HepG2 (cell line): ENCODE measurements at regions not wholly inside any gene's neighbourhood (a gene's known extent, or its start where the extent isn't known, plus 50 kb on each side); places are given as distances from the start of the nearest gene placed in this dataset.

Experiments
- ATAC-seq: fragments of 200-7000 bp; cut with Tn5 transposase; 3 replicates; pipeline ENCODE4 v1.9.1; 2020; ENCODE audit warnings: mild to moderate bottlenecking, moderate library complexity
- BruUV-seq: library from RNA; stranded (reverse); fragments of 400-500 nt; replicated peaks from 2 replicates; lab custom pipeline; 2021; lab: Mats Ljungman, UMichigan
- CTCF ChIA-PET: fragments of 300-600 bp; formaldehyde crosslinking; extraction: SDS; loops from one replicate; lab custom pipeline; 2021; ENCODE audit warnings: low total read pairs, inconsistent platforms, low intra/inter-chr PET ratio; lab: Yijun Ruan, JAX
- POLR2A ChIA-PET: fragments of 350-600 bp; sonication (Branson Sonifier 250); formaldehyde crosslinking; loops from one replicate; lab custom pipeline; 2020; ENCODE audit warnings: antibody characterized with exemption, inconsistent platforms; lab: Yijun Ruan, JAX
- DNase-seq: peaks from one replicate; pipeline ENCODE4 v3.0.0-alpha.2; 2015; ENCODE audit warnings: low spot score
- FAIRE-seq: peaks from 3 replicates; lab custom pipeline; 2011; peaks lifted over from hg19 to GRCh38; lab: Jason Lieb, UNC
- H2AFZ ChIP-seq: one replicate; pipeline ENCODE4 v1.6.1; 2011; ENCODE audit warnings: low read length, inconsistent platforms
- H3K27ac ChIP-seq: fragments of 300-600 bp; 3 replicates; pipeline ENCODE4 v1.8.0; 2011; ENCODE audit warnings: mixed run types, mild to moderate bottlenecking, mixed read lengths, low read length, inconsistent platforms; ENCODE audit not compliant: insufficient read depth; ENCODE audit errors: extremely low read length
- H3K27me3 ChIP-seq, 2 experiments: fragments of 200-600 bp in 1 of 2; 2 replicates in 1 of 2; 3 replicates in 1 of 2; pipeline versions ENCODE4 v1.6.0 to v1.8.0; 2011; ENCODE audit warnings: low read length in 2 of 2, mild to moderate bottlenecking in 2 of 2, moderate library complexity in 2 of 2, inconsistent platforms in 1 of 2; ENCODE audit not compliant: insufficient read depth in 2 of 2, control insufficient read depth in 1 of 2
- H3K36me3 ChIP-seq, 2 experiments: fragments of 200-600 bp in 1 of 2; replicated peaks in 1 of 2; 2 replicates in 1 of 2; 3 replicates in 1 of 2; pipeline versions ENCODE4 v1.5.1 to v1.8.0; 2011; ENCODE audit warnings: low read length in 2 of 2, inconsistent platforms in 1 of 2; ENCODE audit not compliant: insufficient read depth in 2 of 2, control insufficient read depth in 1 of 2
- H3K4me1 ChIP-seq: 2 replicates; pipeline ENCODE4 v1.5.1; 2012; ENCODE audit warnings: low read length, inconsistent platforms; ENCODE audit not compliant: insufficient read depth
- H3K4me2 ChIP-seq: 2 replicates; pipeline ENCODE4 v1.6.0; 2011; ENCODE audit warnings: low read depth, low read length, inconsistent platforms
- H3K4me3 ChIP-seq, 3 experiments: fragments of 200-600 bp in 1 of 3; sonication (generic), shearing (Covaris generic) in 1 of 3; replicated peaks in 1 of 3; 2 replicates each; pipeline ENCODE4 v1.5.1; 2011 to 2016; ENCODE audit warnings: low read length in 3 of 3, inconsistent platforms in 2 of 3, low read depth in 2 of 3, mild to moderate bottlenecking in 2 of 3, control low read depth in 1 of 3, mixed read lengths in 1 of 3; ENCODE audit not compliant: insufficient read depth in 1 of 3
- H3K79me2 ChIP-seq: one replicate; pipeline ENCODE4 v1.6.1; 2011; ENCODE audit warnings: low read length, inconsistent platforms; ENCODE audit not compliant: insufficient read depth
- H3K9ac ChIP-seq: 2 replicates; pipeline ENCODE4 v1.6.0; 2011; ENCODE audit warnings: mild to moderate bottlenecking, low read depth, low read length, inconsistent platforms; ENCODE audit not compliant: insufficient read depth
- H3K9me3 ChIP-seq: 2 replicates; pipeline ENCODE4 v1.5.1; 2012; ENCODE audit warnings: mild to moderate bottlenecking, low read length
- H4K20me1 ChIP-seq: 2 replicates; pipeline ENCODE4 v1.6.0; 2011; ENCODE audit warnings: inconsistent platforms, mild to moderate bottlenecking, low read length, moderate library complexity; ENCODE audit not compliant: insufficient read depth
- CEBPG ChIP-seq: IDR thresholded peaks from 2 replicates; pipeline ENCODE4 v1.6.1; 2016
- HMG20A ChIP-seq: IDR thresholded peaks from 2 replicates; pipeline ENCODE4 v1.6.1; 2016; ENCODE audit warnings: borderline replicate concordance
- HNF4G ChIP-seq, 2 experiments: sonication (generic) in 1 of 2; formaldehyde crosslinking in 1 of 2; IDR thresholded peaks; 2 replicates each; pipeline versions ENCODE4 v1.4.0 to v1.6.1; 2011 to 2020; ENCODE audit warnings: borderline replicate concordance in 2 of 2, low read depth in 2 of 2, mild to moderate bottlenecking in 2 of 2, low read length in 1 of 2, missing genetic modification reagents in 1 of 2, moderate library complexity in 1 of 2
- HOXD1 ChIP-seq: sonication (generic); formaldehyde crosslinking; IDR thresholded peaks from 2 replicates; pipeline ENCODE4 v1.5.0; 2020; ENCODE audit warnings: missing genetic modification reagents
- MAFK ChIP-seq, 2 experiments: IDR thresholded peaks in 1 of 2; conservative IDR thresholded peaks in 1 of 2; 2 replicates each; pipeline ENCODE4 v1.6.1; 2011; ENCODE audit warnings: improper control_type of control experiment in 2 of 2, low read length in 2 of 2
- NFIC ChIP-seq: IDR thresholded peaks from 2 replicates; pipeline ENCODE4 v1.6.1; 2012; ENCODE audit warnings: mild to moderate bottlenecking, low read length, inconsistent platforms
- NR2F1 ChIP-seq, 2 experiments: fragments of 450-650 bp in 1 of 2; formaldehyde crosslinking in 1 of 2; IDR thresholded peaks; 2 replicates each; pipeline versions ENCODE4 v1.5.0 to v1.6.1; 2016 to 2020; ENCODE audit warnings: mild to moderate bottlenecking in 1 of 2, missing compliant biosample characterization in 1 of 2, missing genetic modification reagents in 1 of 2, moderate library complexity in 1 of 2
- POLR2G ChIP-seq: fragments of 200-400 bp; formaldehyde crosslinking; IDR thresholded peaks from 2 replicates; pipeline ENCODE4 v1.6.1; 2018; ENCODE audit warnings: mild to moderate bottlenecking, low read depth, low read length, moderate library complexity
- SALL1 ChIP-seq: sonication (generic); formaldehyde crosslinking; IDR thresholded peaks from 2 replicates; pipeline ENCODE4 v1.8.0; 2022; ENCODE audit warnings: mild to moderate bottlenecking, missing genetic modification reagents
- TMF1 ChIP-seq: sonication (generic); formaldehyde crosslinking; IDR thresholded peaks from 2 replicates; pipeline ENCODE4 v1.8.1; 2022; ENCODE audit warnings: low read depth, missing genetic modification reagents
- TOE1 ChIP-seq: sonication (generic); formaldehyde crosslinking; IDR thresholded peaks from 2 replicates; pipeline ENCODE4 v1.4.0; 2020; ENCODE audit warnings: mild to moderate bottlenecking, missing genetic modification reagents
- ZGPAT ChIP-seq: IDR thresholded peaks from 2 replicates; pipeline ENCODE4 v1.6.1; 2016; ENCODE audit warnings: mild to moderate bottlenecking
- ZNF615 ChIP-seq: sonication (generic); formaldehyde crosslinking; IDR thresholded peaks from 2 replicates; pipeline ENCODE4 v1.5.0; 2020; ENCODE audit warnings: mild to moderate bottlenecking, missing genetic modification reagents, borderline replicate concordance
- ZSCAN12 ChIP-seq: sonication (generic); formaldehyde crosslinking; IDR thresholded peaks from 2 replicates; pipeline ENCODE4 v1.9.0; 2021; ENCODE audit warnings: mild to moderate bottlenecking, missing genetic modification reagents
- WGBS: methylation state at CpG from one replicate; pipeline ENCODE4 v1.1.6; 2017; ENCODE audit warnings: low lambda C conversion rate; 5-methylcytosine and 5-hydroxymethylcytosine counted together
- in situ Hi-C: cut with HindIII; loops from 2 replicates; pipeline ENCODE4 v1.10.0; 2017; ENCODE audit warnings: low pct_unique_long_range_greater_than_20kb; ENCODE audit not compliant: extremely low pct_ligation_motif_present
- intact Hi-C: fragments of 100-400 bp; cut with micrococcal nuclease; formaldehyde crosslinking; loops from one replicate; pipeline ENCODE4 v1.10.0; 2022; ENCODE audit not compliant: unreplicated experiment
- TF ChIP-seq, protein P1 (sequence below): sonication (generic); formaldehyde crosslinking; IDR thresholded peaks from 2 replicates; pipeline ENCODE4 v1.4.0; 2020; ENCODE audit warnings: missing genetic modification reagents
- TF ChIP-seq, protein P2 (sequence below): sonication (generic); formaldehyde crosslinking; IDR thresholded peaks from 2 replicates; pipeline ENCODE4 v1.4.0; 2020; ENCODE audit warnings: missing genetic modification reagents

DNA sequence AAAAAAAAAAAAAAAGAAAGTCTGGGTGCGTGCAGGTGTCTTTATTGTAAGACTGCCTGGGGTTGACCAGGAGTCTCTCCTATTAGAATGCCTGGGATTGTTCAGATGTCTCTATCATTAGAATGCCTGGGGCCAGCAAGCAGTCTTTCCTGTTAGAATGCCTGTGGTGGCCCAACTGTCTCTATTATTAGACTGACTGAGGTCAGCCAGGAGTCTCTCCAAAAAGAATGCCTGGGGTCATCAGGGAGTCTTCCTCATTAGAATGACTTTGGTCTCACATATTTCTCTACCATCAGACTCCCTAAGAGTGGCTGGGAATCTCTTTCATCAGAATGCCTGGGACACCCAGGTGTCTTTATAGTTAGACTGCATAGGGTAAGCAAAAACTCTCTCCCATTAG lies 1577.5 kb downstream of the UQCRFS1 start:
- ChIA-PET POLR2A (no interaction called here), CTCF (no interaction called here)
- in situ Hi-C loops, result no loop called here
- WGBS, result 50% methylated on average over 1 of the region's 1 CpG
- Histone ChIP-seq H2AFZ (no peak overlapping the region), H3K4me1 (no peaks in the 10 kb centered on the region), H3K9me3 (peaks cover 66% of the 10 kb centered on the region), H3K4me2 (no peak overlapping the region), H3K9ac (no peak overlapping the region), H3K27me3 (no peaks in the 10 kb centered on the region), H4K20me1 (no peaks in the 10 kb centered on the region), H3K4me3 (no peak overlapping the region), H3K36me3 (no peaks in the 10 kb centered on the region), H3K79me2 (no peaks in the 10 kb centered on the region), H3K27ac (no peak overlapping the region)
- intact Hi-C loops, result no loop called here
- ATAC-seq (no peak), DNase-seq (no peak), FAIRE-seq (no peak)
- BruUV-seq, result no TSS peak
- TF ChIP-seq ZGPAT (no peak), POLR2G (no peak), HNF4G (IDR thresholded peaks at IDR 0.05; ENCODE audit: borderline replicate concordance, low read depth, low read length) (no peak), HNF4G (CRISPR knock-in tag; IDR thresholded peaks at IDR 0.05; ENCODE audit: borderline replicate concordance, low read depth) (no peak), NFIC (no peak), SALL1 (no peak), MAFK (conservative IDR thresholded peaks at IDR 0.05 in 1 of 2, IDR thresholded peaks at IDR 0.05 in 1 of 2; ENCODE audit: low read length in 2 of 2) (no peak), ZNF615 (CRISPR knock-in tag) (no peak), ZSCAN12 (CRISPR knock-in tag) (no peak), NR2F1 (CRISPR knock-in tag; IDR thresholded peaks at IDR 0.05) (no peak), TMF1 (no peak), HMG20A (no peak), TOE1 (no peak), CEBPG (CRISPR knock-in tag) (no peak), HOXD1 (CRISPR knock-in tag) (no peak)
- TF ChIP-seq, protein P1, sequence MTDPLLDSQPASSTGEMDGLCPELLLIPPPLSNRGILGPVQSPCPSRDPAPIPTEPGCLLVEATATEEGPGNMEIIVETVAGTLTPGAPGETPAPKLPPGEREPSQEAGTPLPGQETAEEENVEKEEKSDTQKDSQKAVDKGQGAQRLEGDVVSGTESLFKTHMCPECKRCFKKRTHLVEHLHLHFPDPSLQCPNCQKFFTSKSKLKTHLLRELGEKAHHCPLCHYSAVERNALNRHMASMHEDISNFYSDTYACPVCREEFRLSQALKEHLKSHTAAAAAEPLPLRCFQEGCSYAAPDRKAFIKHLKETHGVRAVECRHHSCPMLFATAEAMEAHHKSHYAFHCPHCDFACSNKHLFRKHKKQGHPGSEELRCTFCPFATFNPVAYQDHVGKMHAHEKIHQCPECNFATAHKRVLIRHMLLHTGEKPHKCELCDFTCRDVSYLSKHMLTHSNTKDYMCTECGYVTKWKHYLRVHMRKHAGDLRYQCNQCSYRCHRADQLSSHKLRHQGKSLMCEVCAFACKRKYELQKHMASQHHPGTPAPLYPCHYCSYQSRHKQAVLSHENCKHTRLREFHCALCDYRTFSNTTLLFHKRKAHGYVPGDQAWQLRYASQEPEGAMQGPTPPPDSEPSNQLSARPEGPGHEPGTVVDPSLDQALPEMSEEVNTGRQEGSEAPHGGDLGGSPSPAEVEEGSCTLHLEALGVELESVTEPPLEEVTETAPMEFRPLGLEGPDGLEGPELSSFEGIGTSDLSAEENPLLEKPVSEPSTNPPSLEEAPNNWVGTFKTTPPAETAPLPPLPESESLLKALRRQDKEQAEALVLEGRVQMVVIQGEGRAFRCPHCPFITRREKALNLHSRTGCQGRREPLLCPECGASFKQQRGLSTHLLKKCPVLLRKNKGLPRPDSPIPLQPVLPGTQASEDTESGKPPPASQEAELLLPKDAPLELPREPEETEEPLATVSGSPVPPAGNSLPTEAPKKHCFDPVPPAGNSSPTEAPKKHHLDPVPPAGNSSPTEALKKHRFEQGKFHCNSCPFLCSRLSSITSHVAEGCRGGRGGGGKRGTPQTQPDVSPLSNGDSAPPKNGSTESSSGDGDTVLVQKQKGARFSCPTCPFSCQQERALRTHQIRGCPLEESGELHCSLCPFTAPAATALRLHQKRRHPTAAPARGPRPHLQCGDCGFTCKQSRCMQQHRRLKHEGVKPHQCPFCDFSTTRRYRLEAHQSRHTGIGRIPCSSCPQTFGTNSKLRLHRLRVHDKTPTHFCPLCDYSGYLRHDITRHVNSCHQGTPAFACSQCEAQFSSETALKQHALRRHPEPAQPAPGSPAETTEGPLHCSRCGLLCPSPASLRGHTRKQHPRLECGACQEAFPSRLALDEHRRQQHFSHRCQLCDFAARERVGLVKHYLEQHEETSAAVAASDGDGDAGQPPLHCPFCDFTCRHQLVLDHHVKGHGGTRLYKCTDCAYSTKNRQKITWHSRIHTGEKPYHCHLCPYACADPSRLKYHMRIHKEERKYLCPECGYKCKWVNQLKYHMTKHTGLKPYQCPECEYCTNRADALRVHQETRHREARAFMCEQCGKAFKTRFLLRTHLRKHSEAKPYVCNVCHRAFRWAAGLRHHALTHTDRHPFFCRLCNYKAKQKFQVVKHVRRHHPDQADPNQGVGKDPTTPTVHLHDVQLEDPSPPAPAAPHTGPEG (CRISPR knock-in tag), result no peak
- TF ChIP-seq, protein P2, sequence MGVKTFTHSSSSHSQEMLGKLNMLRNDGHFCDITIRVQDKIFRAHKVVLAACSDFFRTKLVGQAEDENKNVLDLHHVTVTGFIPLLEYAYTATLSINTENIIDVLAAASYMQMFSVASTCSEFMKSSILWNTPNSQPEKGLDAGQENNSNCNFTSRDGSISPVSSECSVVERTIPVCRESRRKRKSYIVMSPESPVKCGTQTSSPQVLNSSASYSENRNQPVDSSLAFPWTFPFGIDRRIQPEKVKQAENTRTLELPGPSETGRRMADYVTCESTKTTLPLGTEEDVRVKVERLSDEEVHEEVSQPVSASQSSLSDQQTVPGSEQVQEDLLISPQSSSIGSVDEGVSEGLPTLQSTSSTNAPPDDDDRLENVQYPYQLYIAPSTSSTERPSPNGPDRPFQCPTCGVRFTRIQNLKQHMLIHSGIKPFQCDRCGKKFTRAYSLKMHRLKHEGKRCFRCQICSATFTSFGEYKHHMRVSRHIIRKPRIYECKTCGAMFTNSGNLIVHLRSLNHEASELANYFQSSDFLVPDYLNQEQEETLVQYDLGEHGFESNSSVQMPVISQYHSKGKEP, result no peak
